GM23338 (cell line): ENCODE measurements at regions not wholly inside any gene's neighbourhood (a gene's known extent, or its start where the extent isn't known, plus 50 kb on each side); places are given as distances from the start of the nearest gene placed in this dataset.

Source experiments
- ATAC-seq: fragments of 200-7000 bp; cut with Tn5 transposase; 3 replicates; pipeline ENCODE4 v1.9.1; 2020
- DNase-seq: peaks from one replicate; pipeline ENCODE4 v3.0.0-alpha.2; 2015; ENCODE audit warnings: low spot score
- H2AFZ ChIP-seq: fragments of 200-600 bp; sonication (generic); 2 replicates; pipeline ENCODE4 v1.8.0; 2016; ENCODE audit warnings: antibody characterized with exemption, mild to moderate bottlenecking, moderate library complexity
- H3F3A ChIP-seq: fragments of 200-600 bp; sonication (generic); replicated peaks from 2 replicates; pipeline ENCODE4 v1.8.0; 2017; ENCODE audit warnings: antibody characterized with exemption, mixed run types, low read depth
- H3K27ac ChIP-seq: fragments of 200-600 bp; sonication (generic); 2 replicates; pipeline ENCODE4 v1.6.1; 2016; ENCODE audit warnings: low read depth
- H3K27me3 ChIP-seq: fragments of 200-600 bp; sonication (generic); 2 replicates; pipeline ENCODE4 v1.8.0; 2016; ENCODE audit warnings: mild to moderate bottlenecking, mixed run types, moderate library complexity; ENCODE audit not compliant: insufficient read depth
- H3K36me3 ChIP-seq: fragments of 200-600 bp; sonication (generic); 2 replicates; pipeline ENCODE4 v1.8.0; 2016; ENCODE audit warnings: mild to moderate bottlenecking; ENCODE audit not compliant: insufficient read depth
- H3K4me1 ChIP-seq: fragments of 200-600 bp; sonication (generic); 2 replicates; pipeline ENCODE4 v1.8.0; 2016; ENCODE audit warnings: mild to moderate bottlenecking, moderate library complexity; ENCODE audit not compliant: insufficient read depth
- H3K4me2 ChIP-seq: fragments of 200-600 bp; sonication (generic); 2 replicates; pipeline ENCODE4 v1.7.1; 2017; ENCODE audit warnings: mixed run types
- H3K4me3 ChIP-seq: fragments of 200-600 bp; sonication (generic); 2 replicates; pipeline ENCODE4 v1.6.1; 2016; ENCODE audit warnings: mixed run types
- H3K79me2 ChIP-seq: fragments of 200-600 bp; sonication (generic); replicated peaks from 2 replicates; pipeline ENCODE4 v1.8.0; 2017; ENCODE audit warnings: mild to moderate bottlenecking; ENCODE audit not compliant: insufficient read depth
- H3K9me2 ChIP-seq: fragments of 200-600 bp; sonication (generic); 2 replicates; pipeline ENCODE4 v1.8.0; 2017; ENCODE audit not compliant: insufficient read depth
- H4K20me1 ChIP-seq: fragments of 200-600 bp; sonication (generic); replicated peaks from 2 replicates; pipeline ENCODE4 v1.8.0; 2017; ENCODE audit warnings: mild to moderate bottlenecking; ENCODE audit not compliant: insufficient read depth
- H3K27ac Mint-ChIP-seq: 2 replicates; pipeline ENCODE4 v1.8.0; 2020; ENCODE audit warnings: inconsistent platforms, mild to moderate bottlenecking, moderate library complexity, mixed read lengths
- H3K27me3 Mint-ChIP-seq: 3 replicates; pipeline ENCODE4 v1.8.0; 2022; ENCODE audit warnings: low read depth, mild to moderate bottlenecking, moderate library complexity, mixed read lengths, inconsistent platforms; ENCODE audit not compliant: insufficient read depth, poor library complexity
- H3K36me3 Mint-ChIP-seq: 3 replicates; pipeline ENCODE4 v1.8.0; 2021; ENCODE audit warnings: low read depth, mild to moderate bottlenecking, inconsistent platforms, moderate library complexity, mixed read lengths
- H3K4me1 Mint-ChIP-seq: 3 replicates; pipeline ENCODE4 v1.8.0; 2020; ENCODE audit warnings: mild to moderate bottlenecking, inconsistent platforms, mixed read lengths
- H3K4me3 Mint-ChIP-seq: 3 replicates; pipeline ENCODE4 v1.8.0; 2021; ENCODE audit warnings: moderate library complexity, mild to moderate bottlenecking, inconsistent platforms, mixed read lengths
- H3K9me3 Mint-ChIP-seq: 3 replicates; pipeline ENCODE4 v1.8.0; 2020; ENCODE audit warnings: moderate library complexity, mild to moderate bottlenecking, inconsistent platforms, mixed read lengths
- CREB1 ChIP-seq: fragments of 250-450 bp; sonication (Bioruptor Pico); IDR thresholded peaks from 2 replicates; pipeline ENCODE4 v1.5.0; 2020; ENCODE audit warnings: low read depth, mild to moderate bottlenecking, moderate library complexity
- EZH2phosphoT487 ChIP-seq: fragments of 200-600 bp; sonication (generic); IDR thresholded peaks from one replicate; pipeline ENCODE4 v1.8.1; 2018; ENCODE audit warnings: antibody characterized with exemption; ENCODE audit not compliant: unreplicated experiment
- JUNB ChIP-seq: IDR thresholded peaks from one replicate; pipeline ENCODE4 v1.6.1; 2016; ENCODE audit warnings: antibody characterized with exemption; ENCODE audit not compliant: unreplicated experiment
- NANOG ChIP-seq: IDR thresholded peaks from 2 replicates; pipeline ENCODE4 v1.6.1; 2016; ENCODE audit warnings: antibody characterized with exemption, borderline replicate concordance
- STAT1 ChIP-seq: IDR thresholded peaks from one replicate; pipeline ENCODE4 v1.6.1; 2016; ENCODE audit warnings: antibody characterized with exemption; ENCODE audit not compliant: unreplicated experiment
- ZNF114 ChIP-seq: fragments of 250-450 bp; sonication (Bioruptor Pico); IDR thresholded peaks from 2 replicates; pipeline ENCODE4 v1.5.0; 2020; ENCODE audit warnings: mild to moderate bottlenecking, moderate library complexity
- ZNF331 ChIP-seq: fragments of 250-450 bp; sonication (Bioruptor Pico); IDR thresholded peaks from 2 replicates; pipeline ENCODE4 v1.5.0; 2020; ENCODE audit warnings: low read depth, mild to moderate bottlenecking, moderate library complexity
- TF ChIP-seq, protein P1 (sequence below): IDR thresholded peaks from 2 replicates; pipeline ENCODE4 v1.6.1; 2016; ENCODE audit warnings: antibody characterized with exemption
- TF ChIP-seq, protein P2 (sequence below), 2 experiments: fragments of 200-600 bp in 1 of 2; sonication (generic) in 1 of 2; conservative IDR thresholded peaks; 2 replicates each; pipeline versions ENCODE4 v1.5.1 to v1.6.1; 2016 to 2017; ENCODE audit warnings: antibody characterized with exemption in 2 of 2, low read depth in 2 of 2, mild to moderate bottlenecking in 2 of 2, moderate library complexity in 1 of 2
- TF ChIP-seq, protein P3 (sequence below): fragments of 250-450 bp; sonication (Bioruptor Pico); IDR thresholded peaks from 2 replicates; pipeline ENCODE4 v1.5.0; 2020; ENCODE audit warnings: mild to moderate bottlenecking, moderate library complexity

DNA sequence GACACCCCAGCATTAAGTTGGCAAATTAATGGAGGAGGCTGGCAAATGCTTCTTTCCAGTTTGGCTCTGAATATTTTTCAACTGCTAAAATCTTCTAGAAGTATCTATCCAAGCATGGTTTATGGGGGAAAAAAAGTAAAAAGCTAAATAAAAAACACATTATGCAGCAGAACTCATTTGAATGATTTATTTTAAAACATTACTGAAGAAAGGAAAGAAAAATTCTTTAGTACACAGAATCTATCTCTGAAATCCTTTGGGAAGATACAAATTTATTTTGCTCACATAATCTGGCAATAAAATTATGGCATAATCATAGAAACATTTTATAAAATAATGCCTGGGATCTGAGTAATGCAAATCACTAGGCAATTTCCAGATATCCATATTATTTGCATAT, 328.1 kb upstream of the MON1B start:
- Histone ChIP-seq H3K27me3 (no peaks in the 10 kb centered on the region), H3K9me2 (no peaks in the 10 kb centered on the region), H3K4me1 (no peaks in the 10 kb centered on the region), H3K4me3 (no peak overlapping the region), H3F3A (no peaks in the 10 kb centered on the region), H2AFZ (no peak overlapping the region), H3K79me2 (no peaks in the 10 kb centered on the region), H3K36me3 (no peaks in the 10 kb centered on the region), H3K27ac (no peak overlapping the region), H3K4me2 (no peak overlapping the region), H4K20me1 (no peaks in the 10 kb centered on the region)
- H3K27ac Mint-ChIP-seq: no peak overlapping the region
- no peak overlapping the region for H3K4me3 Mint-ChIP-seq
- H3K4me1 Mint-ChIP-seq: no peaks in the 10 kb centered on the region
- peaks cover 71% of the 10 kb centered on the region for H3K9me3 Mint-ChIP-seq
- TF ChIP-seq, protein P1, sequence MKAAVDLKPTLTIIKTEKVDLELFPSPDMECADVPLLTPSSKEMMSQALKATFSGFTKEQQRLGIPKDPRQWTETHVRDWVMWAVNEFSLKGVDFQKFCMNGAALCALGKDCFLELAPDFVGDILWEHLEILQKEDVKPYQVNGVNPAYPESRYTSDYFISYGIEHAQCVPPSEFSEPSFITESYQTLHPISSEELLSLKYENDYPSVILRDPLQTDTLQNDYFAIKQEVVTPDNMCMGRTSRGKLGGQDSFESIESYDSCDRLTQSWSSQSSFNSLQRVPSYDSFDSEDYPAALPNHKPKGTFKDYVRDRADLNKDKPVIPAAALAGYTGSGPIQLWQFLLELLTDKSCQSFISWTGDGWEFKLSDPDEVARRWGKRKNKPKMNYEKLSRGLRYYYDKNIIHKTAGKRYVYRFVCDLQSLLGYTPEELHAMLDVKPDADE: no peak
- TF ChIP-seq CREB1 (CRISPR knock-in tag) (no peak), STAT1 (no peak), JUNB (no peak), EZH2phosphoT487 (no peak)
- no peak for ATAC-seq
- H3K36me3 Mint-ChIP-seq: peaks cover 4% of the 10 kb centered on the region; the same call in 1 of the 3 replicates
- H3K27me3 Mint-ChIP-seq: peaks cover 5% of the 10 kb centered on the region
- peak; percentile 11 for DNase-seq

DNA sequence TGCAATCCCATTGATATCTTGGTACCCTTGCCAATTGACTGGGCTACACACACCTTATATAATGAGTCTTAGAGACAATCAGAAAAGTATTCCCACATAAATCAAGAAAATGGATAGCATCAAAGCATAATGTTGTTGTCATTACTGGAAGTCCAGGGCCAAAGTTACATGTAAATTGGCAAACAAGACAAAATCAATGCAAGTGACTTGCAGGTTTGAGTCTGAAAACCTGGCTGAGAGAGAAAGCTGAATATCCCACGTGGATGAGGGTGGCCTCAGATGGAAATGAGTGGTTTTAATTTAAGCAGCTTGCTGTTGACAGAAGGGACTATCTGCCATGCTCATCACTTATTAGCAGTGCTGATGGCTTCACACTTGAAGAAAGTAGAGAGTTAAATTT, 324.0 kb upstream of the MON1B start:
- DNase-seq (no peak), ATAC-seq (no peak)
- Histone ChIP-seq H3K36me3 (no peaks in the 10 kb centered on the region), H3K79me2 (no peaks in the 10 kb centered on the region), H3K4me1 (no peaks in the 10 kb centered on the region), H3F3A (no peaks in the 10 kb centered on the region), H2AFZ (no peak overlapping the region), H3K27me3 (no peaks in the 10 kb centered on the region), H3K4me2 (no peak overlapping the region), H3K9me2 (no peaks in the 10 kb centered on the region), H4K20me1 (no peaks in the 10 kb centered on the region), H3K27ac (no peak overlapping the region), H3K4me3 (no peak overlapping the region)
- Mint-ChIP-seq H3K27ac (no peak overlapping the region), H3K4me3 (no peak overlapping the region), H3K4me1 (no peaks in the 10 kb centered on the region), H3K9me3 (peaks cover 54% of the 10 kb centered on the region), H3K27me3 (peaks cover 5% of the 10 kb centered on the region), H3K36me3 (peaks cover 4% of the 10 kb centered on the region; the same call in 1 of the 3 replicates)
- TF ChIP-seq, protein P2, sequence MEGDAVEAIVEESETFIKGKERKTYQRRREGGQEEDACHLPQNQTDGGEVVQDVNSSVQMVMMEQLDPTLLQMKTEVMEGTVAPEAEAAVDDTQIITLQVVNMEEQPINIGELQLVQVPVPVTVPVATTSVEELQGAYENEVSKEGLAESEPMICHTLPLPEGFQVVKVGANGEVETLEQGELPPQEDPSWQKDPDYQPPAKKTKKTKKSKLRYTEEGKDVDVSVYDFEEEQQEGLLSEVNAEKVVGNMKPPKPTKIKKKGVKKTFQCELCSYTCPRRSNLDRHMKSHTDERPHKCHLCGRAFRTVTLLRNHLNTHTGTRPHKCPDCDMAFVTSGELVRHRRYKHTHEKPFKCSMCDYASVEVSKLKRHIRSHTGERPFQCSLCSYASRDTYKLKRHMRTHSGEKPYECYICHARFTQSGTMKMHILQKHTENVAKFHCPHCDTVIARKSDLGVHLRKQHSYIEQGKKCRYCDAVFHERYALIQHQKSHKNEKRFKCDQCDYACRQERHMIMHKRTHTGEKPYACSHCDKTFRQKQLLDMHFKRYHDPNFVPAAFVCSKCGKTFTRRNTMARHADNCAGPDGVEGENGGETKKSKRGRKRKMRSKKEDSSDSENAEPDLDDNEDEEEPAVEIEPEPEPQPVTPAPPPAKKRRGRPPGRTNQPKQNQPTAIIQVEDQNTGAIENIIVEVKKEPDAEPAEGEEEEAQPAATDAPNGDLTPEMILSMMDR (conservative IDR thresholded peaks at IDR 0.05; ENCODE audit: low read depth in 2 of 2): no peak
- TF ChIP-seq, protein P3, sequence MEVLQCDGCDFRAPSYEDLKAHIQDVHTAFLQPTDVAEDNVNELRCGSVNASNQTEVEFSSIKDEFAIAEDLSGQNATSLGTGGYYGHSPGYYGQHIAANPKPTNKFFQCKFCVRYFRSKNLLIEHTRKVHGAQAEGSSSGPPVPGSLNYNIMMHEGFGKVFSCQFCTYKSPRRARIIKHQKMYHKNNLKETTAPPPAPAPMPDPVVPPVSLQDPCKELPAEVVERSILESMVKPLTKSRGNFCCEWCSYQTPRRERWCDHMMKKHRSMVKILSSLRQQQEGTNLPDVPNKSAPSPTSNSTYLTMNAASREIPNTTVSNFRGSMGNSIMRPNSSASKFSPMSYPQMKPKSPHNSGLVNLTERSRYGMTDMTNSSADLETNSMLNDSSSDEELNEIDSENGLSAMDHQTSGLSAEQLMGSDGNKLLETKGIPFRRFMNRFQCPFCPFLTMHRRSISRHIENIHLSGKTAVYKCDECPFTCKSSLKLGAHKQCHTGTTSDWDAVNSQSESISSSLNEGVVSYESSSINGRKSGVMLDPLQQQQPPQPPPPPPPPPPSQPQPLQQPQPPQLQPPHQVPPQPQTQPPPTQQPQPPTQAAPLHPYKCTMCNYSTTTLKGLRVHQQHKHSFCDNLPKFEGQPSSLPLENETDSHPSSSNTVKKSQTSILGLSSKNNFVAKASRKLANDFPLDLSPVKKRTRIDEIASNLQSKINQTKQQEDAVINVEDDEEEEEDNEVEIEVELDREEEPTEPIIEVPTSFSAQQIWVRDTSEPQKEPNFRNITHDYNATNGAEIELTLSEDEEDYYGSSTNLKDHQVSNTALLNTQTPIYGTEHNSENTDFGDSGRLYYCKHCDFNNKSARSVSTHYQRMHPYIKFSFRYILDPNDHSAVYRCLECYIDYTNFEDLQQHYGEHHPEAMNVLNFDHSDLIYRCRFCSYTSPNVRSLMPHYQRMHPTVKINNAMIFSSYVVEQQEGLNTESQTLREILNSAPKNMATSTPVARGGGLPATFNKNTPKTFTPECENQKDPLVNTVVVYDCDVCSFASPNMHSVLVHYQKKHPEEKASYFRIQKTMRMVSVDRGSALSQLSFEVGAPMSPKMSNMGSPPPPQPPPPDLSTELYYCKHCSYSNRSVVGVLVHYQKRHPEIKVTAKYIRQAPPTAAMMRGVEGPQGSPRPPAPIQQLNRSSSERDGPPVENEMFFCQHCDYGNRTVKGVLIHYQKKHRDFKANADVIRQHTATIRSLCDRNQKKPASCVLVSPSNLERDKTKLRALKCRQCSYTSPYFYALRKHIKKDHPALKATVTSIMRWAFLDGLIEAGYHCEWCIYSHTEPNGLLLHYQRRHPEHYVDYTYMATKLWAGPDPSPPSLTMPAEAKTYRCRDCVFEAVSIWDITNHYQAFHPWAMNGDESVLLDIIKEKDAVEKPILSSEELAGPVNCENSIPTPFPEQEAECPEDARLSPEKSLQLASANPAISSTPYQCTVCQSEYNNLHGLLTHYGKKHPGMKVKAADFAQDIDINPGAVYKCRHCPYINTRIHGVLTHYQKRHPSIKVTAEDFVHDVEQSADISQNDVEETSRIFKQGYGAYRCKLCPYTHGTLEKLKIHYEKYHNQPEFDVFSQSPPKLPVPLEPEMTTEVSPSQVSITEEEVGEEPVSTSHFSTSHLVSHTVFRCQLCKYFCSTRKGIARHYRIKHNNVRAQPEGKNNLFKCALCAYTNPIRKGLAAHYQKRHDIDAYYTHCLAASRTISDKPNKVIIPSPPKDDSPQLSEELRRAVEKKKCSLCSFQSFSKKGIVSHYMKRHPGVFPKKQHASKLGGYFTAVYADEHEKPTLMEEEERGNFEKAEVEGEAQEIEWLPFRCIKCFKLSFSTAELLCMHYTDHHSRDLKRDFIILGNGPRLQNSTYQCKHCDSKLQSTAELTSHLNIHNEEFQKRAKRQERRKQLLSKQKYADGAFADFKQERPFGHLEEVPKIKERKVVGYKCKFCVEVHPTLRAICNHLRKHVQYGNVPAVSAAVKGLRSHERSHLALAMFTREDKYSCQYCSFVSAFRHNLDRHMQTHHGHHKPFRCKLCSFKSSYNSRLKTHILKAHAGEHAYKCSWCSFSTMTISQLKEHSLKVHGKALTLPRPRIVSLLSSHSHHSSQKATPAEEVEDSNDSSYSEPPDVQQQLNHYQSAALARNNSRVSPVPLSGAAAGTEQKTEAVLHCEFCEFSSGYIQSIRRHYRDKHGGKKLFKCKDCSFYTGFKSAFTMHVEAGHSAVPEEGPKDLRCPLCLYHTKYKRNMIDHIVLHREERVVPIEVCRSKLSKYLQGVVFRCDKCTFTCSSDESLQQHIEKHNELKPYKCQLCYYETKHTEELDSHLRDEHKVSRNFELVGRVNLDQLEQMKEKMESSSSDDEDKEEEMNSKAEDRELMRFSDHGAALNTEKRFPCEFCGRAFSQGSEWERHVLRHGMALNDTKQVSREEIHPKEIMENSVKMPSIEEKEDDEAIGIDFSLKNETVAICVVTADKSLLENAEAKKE (CRISPR knock-in tag): no peak
- TF ChIP-seq, protein P1: no peak
- TF ChIP-seq NANOG: no peak
- TF ChIP-seq CREB1 (CRISPR knock-in tag): no peak
- no peak for TF ChIP-seq ZNF114
- TF ChIP-seq ZNF331 (CRISPR knock-in tag): no peak
